HG03045 (cell line): ENCODE measurements at regions not wholly inside any gene's neighbourhood (a gene's known extent, or its start where the extent isn't known, plus 50 kb on each side); places are given as distances from the start of the nearest gene placed in this dataset.

Experiments
- ATAC-seq: cut with Tn5 transposase; IDR thresholded peaks from one replicate; pipeline ENCODE4 v1.9.1; 2021; ENCODE audit warnings: mild to moderate bottlenecking, moderate library complexity; ENCODE audit not compliant: unreplicated experiment

DNA sequence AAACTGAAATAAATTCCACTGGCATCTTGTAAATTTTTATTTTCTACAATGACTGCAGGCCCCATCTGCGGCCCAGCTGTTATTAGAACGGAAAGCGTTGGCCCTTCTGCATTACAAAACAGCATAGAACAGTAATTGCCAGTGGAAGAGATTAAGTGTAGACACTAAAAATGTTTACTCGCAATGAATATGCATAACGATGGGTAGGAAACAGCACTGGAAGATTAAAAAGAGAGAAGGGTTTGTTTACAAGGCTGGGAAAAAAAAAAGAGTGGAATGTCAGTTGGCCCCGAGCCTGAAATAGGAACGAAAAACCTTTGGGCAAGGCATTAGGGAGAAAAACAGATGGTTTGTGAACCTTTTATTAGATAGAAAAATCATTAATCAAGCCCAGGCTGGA lies 275.9 kb upstream of the TCF4 start:
- ATAC-seq = no peak

DNA sequence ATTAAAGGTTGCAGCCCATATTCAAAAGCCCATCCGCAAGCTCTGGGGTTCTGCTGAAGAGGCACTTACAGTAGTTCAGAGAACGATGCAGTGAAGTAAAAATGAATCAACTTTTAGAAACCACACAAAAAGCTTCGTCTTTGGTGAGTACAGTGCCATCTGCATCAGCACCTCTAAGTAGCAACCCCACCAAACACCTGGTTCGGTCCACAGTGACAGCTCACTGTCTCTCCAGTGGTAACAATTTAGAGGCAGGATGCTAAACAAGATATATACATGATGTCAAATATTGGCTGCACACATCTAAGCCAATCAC lies 275.4 kb upstream of the TCF4 start:
- ATAC-seq = no peak

DNA sequence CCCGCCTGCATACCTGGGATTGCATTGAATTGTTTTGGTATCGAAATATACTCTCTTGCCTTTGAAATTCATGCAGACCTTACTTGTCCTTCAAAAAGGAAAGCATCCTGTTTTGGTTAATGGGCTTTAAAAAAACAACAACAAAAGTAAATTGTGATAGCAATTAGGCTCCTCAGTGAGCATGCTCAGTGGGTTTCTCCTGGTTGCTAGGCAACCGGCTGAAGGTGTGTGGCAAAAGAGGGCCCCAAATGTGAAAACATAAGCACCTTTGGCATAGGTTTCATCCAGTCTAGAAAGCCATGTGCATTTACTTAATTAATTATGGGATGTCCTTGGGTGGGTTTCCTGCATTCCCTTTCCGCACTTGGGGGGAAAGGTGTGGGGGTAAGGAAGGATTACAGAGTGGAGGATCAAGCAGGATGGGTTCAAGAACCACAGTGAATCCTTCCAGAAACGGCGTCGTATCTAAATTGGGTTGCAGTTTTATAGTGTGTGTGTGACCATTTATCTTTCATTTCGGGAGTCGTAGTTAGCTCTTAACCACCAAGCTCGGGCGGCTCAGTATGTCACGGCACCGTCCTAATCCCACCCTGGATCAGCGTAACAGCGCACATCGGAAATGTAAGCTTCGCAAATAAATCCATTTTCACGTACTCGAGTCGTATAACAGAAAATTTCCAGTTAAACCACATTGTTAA lies 274.9 kb upstream of the TCF4 start:
- no peak for ATAC-seq

DNA sequence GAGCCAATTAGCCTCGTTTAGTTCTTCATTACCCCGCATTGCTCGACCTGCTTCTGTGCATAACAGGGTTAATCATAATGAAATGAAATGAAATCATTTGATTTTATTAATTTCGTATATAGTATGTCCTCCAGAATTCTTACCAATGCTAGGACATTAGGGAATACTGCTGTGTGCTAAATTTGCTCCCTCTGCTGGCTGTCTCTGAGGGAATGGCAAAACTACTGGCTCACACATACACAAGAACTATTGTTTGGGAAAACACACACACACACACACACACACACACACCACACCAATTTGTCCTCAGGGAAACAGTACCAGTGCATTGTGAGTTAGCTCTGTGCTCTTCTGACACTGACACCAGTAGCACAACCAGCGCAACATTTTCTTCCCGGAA lies 273.3 kb upstream of the TCF4 start:
- no peak for ATAC-seq

DNA sequence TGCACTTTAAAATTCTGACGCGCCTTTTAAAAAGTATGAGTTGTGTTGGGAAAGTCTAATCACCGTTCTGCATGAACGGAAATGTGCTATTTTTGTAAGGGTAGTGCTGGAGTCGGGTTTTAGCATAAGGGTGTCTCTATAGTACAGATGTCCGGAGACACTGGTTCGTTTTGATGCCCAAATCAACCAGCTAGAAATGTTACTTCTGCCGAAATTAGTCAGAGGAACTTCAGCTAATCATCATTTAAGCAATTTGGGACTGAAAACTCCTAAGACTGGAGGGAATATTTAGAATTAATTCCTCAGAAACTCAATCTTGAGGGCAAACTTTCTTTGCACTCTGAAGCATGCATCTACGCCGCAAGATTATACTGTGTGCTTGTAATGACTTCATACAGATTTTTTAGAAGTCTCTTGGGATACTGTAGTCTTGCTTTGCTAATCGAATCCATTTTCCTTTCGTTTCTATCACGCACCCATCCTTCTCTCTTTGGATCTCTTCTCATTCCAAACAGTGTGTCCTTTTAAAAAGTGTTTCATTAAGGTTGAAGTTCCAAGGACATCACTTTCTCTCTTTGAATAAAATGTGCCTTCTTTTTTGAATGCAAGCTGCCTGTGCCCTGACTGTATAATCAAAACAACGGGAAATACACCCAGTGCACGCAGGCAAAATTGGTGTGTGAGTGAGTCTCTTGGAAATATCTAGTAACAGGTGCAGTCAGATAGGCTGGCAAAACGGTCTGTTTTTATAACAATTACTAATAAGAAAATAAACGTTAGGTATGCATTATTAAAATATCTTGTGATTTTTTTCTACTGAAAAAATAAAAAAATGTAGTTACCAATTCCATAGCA lies 270.9 kb upstream of the TCF4 start:
- ATAC-seq = no peak

DNA sequence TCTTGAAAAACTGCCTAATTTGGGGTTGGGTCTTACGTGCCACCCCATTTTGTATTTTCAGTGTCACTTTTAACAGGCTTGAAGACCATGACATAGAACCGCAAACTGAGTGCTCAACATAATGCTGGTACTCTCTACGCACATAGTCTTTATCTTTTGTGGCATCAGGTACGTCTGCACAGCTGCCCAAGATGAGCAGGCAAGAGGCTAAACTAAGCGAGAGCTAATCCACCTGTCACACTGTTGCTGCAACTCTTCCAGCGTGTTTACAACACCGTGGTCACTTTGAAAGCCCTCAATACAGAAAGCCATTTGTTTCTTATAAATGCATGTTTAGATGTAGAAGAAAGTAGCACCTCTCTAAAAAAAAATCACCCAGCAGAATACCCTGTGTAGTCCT lies 270.0 kb upstream of the TCF4 start:
- ATAC-seq = no peak

DNA sequence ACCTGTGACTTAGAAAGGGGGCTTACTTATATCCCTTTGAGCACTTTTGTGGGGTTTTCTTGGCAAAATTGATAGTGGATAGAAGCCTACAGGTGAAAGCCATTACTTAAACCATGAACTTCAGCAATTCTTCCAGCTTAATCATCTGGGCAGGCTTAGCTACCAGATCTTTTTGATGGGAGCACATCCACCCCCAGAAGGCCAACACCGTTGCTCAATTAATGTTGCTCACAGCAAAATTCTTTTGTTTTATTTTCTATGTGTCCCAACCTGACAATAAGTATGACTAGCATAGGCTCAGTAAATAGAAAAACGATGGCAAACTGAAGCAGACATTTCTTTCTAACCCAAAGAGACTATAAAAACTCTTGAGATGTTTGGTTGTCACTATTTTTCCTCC lies 269.4 kb upstream of the TCF4 start:
- ATAC-seq = no peak

DNA sequence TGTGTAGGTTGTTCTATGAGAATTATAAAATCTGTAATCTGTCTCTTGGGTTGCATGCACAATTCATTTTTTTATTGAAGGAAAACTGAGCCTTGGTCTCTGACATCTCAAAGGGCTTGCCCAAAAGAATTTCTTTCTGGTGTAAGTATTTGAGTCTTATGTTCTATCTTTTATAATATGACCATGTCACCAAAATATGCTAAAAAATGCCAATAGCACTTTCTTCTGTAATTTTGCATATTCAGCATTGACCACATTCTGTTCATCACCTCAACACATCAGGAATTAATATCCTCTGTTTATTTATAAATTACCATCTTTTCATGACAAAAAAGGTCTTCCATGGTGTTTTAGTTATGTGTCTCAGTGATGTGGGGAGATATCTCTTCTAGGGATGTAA lies 268.7 kb upstream of the TCF4 start:
- ATAC-seq = no peak

DNA sequence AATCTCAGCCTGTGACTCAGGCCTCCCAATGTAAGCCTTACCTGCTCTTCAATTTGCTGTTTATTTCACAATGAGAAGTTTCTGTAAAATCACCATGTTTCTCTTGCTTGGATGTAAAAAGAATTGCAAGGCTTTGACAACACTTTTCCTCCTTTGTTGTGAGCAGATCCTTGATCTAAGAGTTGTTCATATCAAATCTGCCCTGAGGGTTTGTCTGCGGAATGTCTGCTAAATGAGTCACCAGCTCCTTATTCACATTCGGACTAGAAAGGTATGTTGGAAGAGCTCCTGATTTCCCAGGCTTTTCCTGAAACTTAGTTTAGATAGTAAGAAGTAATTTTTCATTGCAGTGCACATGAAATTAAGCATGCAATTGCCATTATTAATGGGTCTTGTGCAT lies 268.2 kb upstream of the TCF4 start:
- no peak for ATAC-seq

DNA sequence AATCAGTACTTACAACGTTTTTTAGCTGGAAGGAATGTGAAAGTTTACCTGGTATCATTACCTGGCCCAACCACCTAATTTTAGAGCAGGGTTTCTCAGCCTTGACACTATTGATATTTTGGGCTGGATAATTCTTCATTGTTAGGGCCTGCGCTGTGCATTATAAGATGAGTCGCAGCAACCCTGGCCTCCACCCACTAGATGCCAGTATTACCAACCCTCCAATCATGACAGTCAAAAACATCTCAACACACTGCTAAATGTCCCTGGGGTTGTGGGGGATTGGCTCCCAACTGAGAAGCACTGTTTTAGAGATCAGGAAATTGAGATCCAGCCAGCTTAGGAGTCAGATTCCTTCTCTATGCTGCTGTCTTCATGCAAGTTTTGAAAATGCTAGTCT lies 265.3 kb upstream of the TCF4 start:
- ATAC-seq = no peak

DNA sequence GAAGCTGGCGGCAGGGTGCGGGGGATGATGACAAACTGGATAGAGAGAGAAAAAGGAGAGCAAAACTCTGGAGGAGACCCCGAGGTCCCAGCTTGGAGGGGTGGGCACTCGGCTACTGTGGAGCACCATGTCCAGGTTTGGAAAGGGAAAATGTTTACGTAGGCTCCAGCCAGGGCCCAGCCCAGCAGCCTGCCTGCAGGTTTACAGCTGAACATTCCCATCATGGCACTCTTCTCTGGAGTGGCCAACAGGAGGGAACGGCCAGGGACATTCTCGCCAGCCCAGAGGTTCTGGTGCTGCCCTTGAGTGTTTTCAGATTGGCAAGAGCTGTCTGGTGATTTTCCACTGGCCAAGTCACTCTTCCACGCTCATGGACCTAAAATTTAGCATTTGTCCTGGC lies 262.9 kb upstream of the TCF4 start:
- no peak for ATAC-seq

DNA sequence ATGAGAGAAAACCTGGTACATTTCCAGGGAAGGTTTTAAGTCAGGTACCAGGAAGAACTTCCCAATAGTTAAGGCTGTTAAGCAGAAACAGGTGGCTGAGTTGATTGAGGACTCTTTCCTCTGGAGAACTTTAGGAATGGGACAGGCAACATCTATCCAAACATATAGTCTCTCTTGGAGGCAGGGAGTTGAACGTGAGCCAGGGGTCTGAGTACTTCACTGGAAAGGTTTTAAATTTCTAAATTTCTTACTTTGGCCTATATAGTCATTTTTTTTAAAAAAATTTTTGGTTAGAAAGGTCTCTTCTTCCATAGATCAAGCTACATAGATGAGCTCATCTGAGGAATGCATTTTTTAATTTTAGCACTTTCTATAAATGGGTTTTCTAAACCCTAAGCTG lies 261.4 kb upstream of the TCF4 start:
- ATAC-seq = no peak

DNA sequence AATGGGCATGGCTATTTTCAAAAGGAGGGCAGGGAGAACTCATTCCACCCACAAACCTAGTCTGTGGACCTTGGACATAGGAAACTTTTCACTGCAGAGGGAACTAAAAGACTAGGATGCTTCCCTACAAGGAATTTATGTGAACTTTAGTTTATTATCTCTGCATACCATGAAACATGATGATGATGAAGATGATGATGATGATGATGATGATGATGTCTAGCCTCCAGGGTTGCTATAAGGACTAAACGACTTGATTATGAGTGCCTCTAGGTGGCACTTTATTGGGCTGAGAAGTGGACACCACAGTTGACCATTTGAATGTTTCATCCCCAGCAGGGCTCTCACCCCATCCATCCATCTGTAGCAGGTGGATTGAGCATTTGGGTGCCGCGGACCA lies 260.0 kb upstream of the TCF4 start:
- ATAC-seq = no peak

DNA sequence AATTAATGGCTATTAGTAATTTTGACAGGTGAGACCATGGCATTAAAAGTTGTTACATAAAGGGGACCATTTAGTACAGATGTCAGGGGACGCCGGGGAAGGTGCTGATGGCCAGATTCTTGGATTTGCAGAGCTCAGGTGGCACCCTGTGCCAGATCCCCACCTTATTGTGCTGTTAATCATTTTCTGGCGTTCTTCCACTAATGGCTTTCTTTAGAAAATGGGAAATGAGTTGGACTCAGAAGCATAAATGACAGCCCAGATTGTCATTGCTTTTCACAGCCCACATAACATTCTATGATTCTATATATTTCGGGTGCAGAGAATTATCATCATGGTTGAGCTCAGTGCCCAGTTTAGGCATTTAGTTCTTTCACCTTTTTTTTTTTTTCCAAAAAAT lies 257.2 kb upstream of the TCF4 start:
- no peak for ATAC-seq

DNA sequence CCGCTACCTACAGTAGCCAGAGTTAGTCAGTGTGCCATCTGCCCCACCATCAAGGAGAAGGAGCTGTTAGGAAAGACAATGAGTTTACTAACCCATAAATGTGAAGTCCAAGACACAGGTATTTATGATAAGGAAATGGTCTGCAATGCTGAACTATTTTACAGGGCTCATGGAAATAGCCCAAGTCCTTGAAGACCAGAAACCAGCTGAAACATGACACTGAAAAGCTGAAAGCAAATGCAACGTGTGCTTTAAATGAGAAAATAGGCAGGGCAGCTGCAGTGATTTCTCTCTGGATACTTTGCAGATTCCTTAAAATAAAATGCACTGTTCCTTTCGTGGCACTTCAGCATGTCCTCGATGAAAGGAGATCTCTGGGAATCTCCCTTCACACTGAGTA lies 256.4 kb upstream of the TCF4 start:
- no peak for ATAC-seq

DNA sequence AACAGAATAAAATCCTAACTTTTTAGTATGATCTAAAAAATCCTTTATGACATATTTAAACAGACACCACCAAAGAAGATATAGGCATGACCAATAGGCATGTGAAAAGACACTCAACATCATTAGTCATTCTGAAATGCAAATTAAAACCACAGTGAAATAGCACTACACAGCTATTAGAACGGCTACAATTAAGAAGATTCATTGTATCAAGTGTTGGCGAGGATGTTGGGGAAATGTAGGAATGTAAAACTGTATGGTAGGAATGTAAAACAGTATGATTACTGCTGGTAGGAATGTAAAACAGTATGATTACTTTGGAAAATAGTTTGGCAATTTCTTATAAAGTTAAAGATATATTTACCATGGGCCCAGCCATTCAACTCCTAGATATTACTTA lies 253.3 kb upstream of the TCF4 start:
- ATAC-seq = no peak

DNA sequence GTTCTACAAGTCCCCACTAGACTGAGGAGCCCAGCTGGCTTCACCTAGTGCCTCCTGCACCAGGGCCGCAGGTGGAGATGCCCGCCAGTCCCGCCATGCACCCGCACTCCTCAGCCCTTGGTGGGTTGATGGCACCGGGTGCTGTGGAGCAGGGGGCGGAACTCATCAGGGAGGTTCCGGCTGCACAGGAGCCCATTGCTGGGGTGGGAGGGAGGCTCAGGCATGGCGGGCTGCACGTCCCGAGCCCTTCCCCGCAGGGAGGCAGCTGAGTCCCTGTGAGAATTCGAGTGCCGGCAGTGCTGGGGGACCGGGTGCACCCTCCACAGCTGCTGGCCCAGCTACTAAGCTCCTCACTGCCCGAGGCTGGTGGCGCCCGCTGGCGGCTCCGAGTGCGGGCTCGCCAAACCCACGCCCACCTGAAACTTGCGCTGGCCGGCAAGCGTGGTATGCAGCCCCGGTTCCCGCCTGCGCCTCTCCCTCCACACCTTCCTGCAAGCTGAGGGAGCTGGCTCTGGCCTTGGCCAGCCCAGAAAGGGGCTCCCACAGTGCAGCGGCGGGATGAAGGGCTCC lies 252.7 kb upstream of the TCF4 start:
- ATAC-seq = no peak

DNA sequence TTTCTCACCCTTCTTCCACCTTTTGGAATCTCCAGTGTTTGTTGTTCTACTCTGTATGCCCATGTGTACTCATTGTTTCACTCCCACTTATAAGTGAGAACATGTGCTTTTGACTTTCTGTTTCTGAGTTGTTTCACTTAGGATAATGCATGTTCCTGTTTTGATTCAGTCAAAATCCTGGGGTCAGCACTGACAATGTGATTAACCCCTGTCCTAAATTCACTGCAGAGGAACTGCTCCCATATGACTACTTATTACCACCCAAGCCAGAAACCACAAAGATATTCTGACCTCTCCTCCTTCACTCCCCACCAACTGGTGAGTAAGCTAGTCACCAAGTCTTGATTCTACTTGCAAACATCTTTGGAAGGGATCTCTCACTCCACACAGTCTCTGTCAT lies 251.4 kb upstream of the TCF4 start:
- no peak for ATAC-seq

DNA sequence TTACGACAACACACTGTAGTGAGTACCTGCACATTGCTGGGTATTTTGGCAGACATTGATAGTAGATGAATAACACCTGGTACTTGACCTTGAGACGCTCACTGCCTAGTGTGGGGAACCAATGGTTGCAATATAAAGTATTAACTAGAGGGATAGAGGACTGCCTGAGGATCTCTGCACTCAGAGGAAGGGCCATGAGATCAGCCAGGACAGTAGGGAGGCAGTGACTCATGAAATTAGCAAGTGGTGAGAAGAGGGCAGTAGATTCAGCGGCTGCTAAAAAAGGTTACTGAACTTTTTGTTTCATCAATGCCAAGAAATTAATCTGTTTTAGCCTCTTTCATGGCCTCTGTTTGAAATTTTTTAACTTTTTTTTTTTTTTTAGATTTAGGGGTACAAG lies 250.8 kb upstream of the TCF4 start:
- no peak for ATAC-seq

DNA sequence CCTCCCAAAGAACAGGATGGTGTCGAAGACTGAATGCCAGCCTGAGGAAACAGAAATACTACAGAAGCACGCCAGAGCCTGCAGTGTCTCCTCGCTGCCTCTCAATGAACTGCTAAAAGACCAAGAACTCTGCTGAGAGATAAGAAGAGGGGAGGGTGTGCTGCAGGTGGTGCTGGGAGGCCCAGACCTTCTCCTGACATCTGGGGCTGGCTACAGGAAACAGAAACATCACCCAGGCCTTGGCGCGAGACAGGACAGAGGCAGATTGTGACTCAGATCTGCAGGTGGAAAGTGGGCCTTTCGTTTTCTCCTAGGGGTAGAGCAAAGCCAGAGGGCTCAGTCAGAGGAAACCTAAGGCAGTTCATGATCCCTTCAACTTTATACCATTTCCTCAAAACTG lies 250.3 kb upstream of the TCF4 start:
- no peak for ATAC-seq

DNA sequence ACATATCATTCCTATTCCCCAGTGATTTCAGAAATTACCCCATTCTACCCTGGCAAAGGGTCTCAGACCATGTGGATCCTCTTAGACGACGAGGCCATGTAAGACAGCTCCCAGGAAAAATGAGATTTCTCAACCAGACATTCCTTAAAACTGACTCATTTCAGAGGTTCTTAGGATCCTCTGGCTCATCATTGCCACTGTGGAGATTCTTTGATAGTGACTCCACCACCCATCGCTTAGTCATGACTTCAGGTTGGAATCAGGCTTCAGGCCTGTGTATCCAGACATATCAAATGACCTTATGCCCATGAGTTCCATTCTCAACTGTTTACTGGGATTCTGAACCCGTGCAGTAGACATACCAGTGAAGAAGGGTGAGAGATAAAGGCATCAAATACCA lies 245.6 kb upstream of the TCF4 start:
- ATAC-seq = no peak

DNA sequence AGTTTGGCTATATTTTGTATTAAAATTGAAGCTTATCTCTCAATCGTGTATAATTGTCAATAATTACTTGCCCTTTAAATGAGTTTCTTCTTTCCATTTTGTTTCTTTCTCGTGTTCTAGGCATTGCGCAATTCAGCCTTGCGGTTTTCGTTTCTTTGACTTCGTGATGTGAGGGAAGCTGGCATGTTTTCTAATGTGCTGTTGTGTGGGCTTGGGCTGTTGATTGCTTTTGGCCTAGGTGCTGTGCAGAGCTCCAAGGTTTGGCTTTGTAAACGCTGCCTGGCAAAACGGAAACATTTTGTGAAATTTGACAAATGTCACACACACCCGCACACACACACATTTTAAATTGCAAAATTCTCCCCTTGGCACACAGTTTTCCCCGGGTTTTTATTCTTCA lies 242.6 kb upstream of the TCF4 start:
- no peak for ATAC-seq

DNA sequence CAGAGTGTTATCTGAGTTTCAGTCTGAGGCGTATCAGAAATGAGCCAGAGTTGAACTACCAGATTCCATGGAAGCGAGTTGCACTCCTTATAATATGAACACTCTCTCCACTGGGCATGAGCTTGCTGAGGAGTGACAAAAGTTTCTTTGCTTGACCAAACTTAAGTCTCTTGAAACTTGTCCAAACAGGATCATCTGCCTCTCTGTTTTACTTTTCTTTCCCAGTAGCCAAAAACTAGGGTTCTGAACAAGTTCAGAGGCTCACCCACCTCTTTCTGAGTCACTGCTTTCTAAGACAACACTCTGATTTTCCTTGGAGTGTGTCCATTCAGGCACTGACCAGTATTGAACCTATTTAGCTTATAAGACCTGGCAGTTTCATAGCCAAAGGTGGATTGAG lies 233.2 kb upstream of the TCF4 start:
- no peak for ATAC-seq
